NCI-H187 (cell line): ENCODE measurements at regions not wholly inside any gene's neighbourhood (a gene's known extent, or its start where the extent isn't known, plus 50 kb on each side); places are given as distances from the start of the nearest gene placed in this dataset.

Experiments used
- DNase-seq, 2 experiments: peaks; one replicate each; lab custom pipeline; 2025; lab: John Stamatoyannopoulos, UW

DNA sequence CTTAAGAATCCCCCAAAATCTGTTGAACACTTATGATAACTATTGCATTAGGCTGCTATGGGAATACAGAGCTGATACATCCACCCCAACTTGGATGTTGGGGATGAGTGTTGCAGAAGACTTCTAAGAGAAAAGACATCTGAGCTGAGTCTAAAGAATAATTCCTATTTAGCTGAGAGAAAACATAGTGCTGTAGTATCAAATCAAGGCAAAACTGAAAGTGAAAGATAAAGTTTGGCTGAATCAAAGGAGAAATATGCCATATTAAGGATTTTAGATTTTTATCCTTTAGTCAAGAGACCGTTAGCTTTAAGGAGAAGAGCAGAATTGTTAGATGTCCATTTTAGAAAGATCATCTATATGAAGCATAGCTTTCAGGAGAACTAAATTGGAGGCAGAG is 726.9 kb upstream of the PTBP2 start:
- DNase-seq = no peak

DNA sequence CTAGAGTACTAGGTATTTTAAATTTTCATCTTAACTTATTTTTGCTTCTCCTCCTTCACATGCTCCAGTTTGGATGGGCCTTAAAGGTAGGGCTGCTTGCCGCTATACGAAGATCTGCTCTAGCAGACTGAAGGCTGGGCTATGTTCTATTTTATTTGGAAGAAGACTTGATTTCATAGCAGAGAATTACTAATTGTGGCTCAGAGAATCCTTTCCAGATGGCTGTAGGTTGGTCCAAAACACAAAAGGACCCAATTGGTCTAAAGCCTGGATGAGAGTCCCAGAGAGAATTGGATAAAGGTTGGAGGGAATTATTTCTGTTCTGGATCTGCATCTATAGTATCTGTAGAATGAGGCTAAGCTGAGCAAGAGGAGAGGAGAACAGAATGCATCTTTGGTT is 719.4 kb upstream of the PTBP2 start:
- no peak for DNase-seq

DNA sequence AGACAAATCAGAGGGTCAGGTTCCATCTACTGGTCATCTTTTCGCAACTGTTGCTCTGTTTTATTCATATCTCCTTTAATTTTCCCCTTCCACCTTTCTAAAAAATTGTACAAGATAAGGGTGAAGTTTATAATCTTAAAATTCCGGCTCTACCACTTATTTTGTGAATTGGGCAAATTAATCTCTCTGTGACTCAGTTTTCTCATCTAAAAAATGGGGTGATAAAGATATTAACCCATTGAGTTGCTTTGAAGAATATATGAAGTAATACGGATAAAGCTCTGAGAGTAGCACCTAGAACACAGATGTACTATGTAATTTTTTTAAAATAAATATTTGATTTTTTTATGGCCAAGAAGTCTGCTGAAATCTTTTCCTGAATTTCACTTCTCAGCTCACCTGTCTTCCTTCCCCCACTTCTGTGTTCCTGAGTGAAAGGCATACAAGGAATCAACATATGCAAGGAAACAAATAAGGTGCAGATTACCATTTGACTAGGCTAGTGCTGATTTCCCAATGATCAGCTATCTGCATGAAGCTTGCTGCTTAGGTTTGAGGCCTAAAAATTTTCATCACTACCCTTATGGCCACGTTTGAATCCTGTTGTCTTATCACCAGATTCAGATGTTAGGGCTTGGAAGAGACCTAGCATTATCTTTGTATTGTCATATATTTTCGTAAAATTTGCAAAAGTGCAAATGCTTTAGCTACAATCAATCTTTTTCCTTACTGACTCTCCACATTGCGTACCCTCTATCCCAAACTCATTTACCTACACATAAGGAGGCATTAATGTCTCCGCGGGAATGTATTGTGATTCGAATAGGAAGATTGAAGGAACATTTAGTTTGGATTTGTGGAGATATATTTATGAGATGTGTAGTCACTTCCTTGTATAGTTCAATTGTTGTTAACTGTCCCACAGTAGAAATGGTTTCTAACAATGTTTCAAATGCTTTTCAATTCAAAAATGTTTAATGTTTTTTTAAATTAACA is 718.3 kb upstream of the PTBP2 start:
- no peak for DNase-seq

DNA sequence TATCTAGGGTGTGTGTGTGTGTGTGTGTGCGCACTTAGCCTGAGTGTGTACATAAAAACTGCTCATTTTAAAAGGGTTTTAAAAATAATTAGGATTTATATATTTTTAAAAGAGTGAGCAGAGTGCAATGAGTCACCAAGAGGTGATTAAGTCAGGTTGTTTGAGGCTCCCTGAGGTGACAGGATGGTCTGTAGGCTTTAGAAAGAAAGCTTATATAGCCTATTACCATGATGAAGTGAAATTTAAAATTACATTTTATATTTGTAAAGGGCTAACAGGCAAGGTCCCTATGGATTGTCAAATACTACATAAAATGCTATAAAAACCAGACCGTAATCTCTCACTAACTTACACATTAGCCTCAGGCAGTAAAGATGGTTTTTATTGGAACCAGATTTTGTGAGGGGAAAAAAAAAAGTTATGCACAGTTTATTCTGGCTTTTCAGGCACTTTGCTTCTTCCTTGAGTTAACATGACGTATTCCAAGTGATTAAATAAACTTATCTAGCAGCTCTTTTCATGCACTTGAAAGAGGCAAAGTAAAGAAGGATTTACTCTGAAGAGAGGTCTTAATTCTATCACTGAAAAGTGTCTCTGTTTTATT is 711.7 kb upstream of the PTBP2 start:
- DNase-seq = no peak

DNA sequence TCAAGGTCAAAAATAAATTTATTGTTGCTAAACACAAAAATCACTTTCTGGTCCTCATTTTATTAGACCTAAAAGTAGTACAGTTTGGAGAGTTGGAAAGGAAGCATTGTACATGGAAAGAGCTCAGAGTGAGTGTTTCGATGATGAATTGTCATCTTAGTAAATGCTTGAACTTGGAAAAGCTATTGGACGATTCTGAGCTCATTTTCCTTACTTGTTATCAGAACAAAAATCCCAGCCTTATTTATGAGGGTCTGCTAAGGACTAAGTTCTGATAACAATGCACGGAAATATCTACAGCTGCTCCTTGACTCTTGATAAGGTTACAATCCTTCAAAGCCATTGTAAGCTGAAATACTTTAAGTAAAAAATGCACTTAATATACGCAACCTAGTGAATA is 710.0 kb upstream of the PTBP2 start:
- DNase-seq = no peak

DNA sequence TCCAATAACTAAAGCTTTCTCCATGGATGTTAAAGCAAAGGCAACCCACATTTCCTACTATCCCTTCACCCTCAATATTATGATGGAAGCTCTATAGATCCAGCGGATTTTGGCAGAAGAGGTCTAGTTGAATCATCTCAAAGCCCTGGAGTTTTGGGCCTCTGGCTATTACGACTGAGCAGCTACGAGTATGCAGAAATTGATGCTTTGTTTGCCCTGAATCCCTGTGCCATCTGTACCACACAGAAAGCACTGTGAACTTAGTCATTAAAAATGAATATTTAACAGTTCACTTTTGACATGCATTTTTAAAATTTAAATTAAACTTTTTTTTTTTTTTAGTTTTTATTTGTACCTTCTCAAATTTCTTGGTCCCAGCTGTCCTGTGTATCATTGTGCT is 705.4 kb upstream of the PTBP2 start:
- no peak for DNase-seq

DNA sequence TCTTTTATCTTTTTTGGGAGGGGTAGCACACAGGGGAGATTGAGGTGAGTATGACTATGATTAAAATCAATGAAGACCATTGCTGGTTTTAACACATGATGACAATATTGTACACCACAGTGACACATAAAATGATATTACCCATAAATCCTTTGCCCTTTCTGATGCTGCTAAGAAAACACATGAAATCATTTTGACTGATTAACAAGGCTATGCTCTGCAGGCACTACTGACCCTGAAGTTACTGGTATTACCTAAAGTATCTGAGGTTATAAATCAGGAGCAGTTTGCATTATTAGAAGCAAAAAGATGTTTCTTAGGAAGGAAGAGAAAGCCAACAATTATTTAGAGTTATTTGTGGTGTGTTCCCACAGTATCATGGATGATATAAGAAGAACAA is 701.2 kb upstream of the PTBP2 start:
- DNase-seq = no peak

DNA sequence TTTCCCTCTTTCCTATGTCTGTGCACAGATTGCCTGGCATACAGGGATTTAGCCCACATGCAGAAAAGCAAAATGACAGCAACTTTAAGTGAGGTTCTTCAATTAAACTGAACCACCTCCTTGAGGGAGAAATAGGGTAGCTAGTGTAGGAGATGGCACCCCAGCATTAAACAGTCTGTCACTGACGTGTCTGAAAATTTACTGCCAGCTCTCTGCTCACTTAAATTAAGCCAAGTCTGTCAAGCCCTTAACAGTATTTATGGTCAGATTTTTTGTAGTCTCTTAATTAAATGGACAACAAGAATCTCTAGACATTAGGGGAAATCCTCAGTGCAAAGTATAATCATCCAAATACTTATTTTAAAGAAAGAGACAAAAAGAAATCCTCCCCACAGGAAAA is 696.5 kb upstream of the PTBP2 start:
- DNase-seq = no peak

DNA sequence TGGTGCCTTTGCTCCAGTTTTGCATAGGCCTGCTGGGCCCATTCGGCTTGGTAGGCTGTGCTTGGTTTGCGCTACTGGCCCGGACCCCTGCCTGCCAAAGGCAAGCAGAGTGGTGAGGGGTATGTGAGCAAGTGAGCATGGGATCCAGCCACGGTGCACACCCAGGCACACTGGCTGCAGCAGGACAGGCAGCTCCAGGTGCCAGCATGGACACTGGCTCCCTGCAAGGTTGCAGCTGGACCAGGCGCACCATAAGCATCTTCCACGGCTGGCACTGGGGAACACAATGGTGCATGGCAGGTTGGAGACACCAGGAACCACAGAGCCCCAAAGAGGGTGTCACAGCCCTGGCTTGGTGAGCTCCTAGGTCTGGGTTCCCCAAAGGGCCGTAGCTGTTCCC is 693.5 kb upstream of the PTBP2 start:
- no peak for DNase-seq

DNA sequence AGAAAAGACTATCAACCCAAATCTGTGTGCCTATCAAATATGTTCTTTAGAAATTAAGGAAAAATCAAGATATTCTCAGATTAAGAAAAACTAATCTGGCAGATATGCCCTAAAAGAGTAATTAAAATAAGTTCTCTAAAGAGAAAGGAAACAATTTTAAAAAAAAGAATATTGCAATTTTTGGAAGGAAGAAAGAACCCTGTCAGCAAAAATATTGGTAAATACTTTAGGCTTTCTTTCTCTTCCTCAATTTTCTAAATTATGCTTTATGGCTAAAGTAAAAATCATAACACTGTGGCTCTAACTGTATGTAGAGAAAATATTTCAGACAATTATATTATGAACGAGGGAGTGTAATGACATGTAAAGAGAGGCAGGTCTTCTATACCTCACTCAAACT is 691.3 kb upstream of the PTBP2 start:
- no peak for DNase-seq

DNA sequence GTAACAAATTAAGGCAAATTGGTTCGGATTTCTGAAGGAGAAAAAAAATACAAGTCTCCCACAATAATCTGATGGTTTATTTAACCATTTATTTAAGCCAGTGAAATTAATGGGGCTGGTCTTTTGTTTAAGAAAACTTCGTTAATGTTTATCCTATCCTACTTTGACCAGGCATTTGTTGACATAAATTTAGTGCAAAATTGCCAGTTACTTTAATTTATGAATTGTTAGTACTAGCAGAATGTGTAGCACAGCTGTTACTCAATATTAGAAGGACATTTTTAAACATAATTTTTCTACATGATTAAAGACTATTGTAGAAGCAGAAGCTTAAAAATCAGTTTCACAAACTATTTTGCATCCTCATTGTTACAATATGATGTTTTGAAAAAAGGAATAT is 687.6 kb upstream of the PTBP2 start:
- no peak for DNase-seq

DNA sequence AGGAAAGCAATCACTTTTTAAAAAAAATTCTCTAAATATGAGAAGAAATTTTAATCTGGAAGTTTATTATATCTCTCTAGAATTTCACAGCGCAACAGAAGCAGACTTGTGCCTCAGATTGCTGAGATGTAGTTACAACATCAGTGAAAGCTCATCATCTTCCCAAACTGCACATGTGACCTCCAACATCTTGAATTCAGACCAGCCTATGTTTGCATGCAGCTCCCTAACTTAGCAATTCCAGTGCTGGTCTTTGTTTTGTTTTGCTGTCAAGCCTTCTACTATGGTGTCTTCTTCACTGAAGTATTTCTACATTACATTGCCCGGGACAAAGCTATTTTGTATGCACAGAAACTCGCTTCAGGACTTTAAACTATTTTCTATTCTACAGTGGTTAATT is 684.8 kb upstream of the PTBP2 start:
- DNase-seq = no peak

DNA sequence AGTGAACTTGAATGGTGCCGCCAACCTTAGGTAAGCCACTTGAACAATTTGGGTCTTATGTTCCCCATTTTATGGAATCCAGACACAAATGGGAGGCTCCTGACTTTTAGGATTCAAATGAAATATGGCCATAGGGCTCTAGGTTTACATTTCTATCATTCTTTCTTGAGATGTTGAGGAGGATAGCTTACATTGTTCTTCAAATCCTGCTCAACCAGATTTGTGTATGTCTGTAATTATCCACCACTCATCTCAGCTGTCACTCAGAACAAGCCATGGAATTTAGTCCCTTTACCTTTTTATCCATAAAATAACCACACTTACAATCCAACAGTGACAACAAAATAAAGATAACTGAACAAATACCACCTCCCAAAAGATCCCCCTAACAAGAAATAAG is 682.9 kb upstream of the PTBP2 start:
- no peak for DNase-seq

DNA sequence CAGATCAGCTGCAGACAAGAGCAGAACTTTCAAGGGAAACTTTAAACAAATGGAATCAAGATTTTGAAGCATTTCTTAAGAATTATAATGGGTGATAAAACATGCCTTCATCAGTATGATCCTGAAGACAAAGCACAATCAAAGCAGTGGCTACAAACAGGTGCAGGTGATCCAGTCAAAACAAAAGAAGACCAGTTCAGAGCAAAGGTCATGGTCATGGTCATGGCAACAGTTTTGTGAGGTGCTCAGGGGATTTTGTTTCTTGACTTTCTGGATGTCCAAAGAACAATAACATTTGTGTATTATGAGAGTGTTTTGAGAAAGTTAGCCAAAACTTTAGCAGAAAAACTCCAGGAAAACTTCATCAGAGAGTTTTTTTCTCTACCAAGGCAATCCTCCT is 681.7 kb upstream of the PTBP2 start:
- DNase-seq = no peak

DNA sequence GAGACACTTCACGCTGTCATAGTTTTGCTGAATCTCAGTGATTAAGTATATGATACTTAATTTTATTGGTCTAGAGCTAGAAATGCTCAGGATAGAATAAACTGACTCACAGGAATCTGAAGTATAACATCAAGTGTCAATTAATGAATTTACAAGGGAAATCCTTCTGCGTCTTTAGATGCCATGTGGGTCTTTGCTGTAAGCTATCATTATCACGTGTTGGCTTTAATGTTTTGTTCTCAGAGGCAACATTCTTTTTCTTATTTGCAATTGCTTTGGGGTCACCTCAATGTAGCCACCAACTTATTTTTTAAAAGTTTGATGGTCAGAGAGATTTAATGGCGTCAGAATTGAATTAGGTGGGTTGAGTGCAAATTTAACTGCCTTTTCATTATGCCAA is 680.1 kb upstream of the PTBP2 start:
- DNase-seq = no peak

DNA sequence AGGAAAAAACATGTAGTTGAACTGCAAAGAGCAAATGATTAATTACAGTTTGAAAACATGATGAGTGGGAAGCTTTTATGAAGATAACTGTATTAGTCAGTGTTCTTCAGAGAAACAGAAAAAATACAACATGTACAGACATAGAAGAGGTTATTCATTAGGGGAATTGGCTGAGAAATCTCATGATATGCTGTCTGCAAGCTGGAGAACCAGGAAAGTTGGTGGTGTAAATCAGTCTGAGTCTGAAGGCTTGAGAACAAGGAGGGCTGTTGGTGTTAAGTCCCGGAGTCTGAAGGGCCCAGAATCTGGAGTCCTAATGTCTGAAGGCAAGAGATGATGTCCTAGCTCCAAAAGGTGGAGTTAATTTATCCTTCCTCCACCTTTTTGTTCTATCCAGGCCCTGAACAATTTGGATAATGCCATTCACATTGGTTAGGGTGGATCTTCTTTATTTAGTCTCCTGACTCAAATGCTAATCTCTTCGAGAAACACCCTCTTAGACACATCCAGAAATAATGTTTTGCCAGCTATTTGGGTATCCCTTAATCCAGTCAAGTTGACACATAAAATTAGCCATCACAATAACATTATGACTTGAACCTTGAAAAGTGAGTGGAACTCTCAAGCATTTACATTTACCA is 672.9 kb upstream of the PTBP2 start:
- no peak for DNase-seq

DNA sequence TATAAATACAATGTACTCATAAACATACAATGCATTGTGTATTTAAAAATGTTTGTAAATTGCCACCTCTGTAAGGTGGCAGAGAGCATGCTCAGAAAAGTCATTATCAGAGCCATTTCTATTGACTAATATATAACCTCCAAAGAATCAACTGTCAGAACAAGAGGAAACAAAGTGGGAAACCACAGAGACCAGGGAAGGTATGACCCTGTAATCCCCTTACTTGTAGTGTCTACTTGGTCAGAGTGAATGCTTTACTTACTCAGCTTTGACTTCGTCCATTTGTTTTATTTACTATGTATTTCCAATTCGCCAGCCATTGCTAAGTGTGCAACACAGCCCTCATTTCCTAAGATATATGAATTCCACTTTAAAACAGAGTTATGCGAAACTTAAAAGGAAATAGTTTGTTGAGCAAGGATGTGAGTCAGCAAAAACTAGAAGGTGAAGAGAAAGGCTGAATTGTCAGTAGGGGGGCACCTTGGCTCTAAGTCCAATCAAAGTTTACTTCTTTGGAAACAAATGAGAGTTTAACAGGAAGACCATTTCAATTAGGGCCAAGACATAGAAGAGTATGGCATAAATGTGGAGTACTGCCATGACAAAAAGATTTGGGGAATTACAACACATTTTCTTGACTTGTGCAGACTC is 671.7 kb upstream of the PTBP2 start:
- DNase-seq = no peak

DNA sequence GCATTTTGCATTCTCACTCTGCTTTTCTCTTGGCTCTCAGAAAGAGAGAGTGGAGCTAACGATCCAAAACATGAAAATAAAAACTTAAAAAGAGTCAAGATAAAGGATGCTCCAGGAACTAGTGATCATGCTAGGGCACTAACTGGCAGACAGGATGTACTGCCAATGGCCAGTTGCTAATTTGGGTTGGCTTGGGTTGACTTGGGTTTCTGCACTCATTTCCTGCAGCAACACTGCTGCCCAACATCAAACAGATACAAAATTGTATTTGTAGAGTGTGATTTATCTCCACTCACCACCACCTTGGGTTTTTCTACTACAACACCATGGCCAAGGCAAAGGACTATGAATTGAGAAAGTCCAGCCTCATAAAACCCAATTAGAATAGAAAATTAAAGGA is 662.3 kb upstream of the PTBP2 start:
- DNase-seq = no peak

DNA sequence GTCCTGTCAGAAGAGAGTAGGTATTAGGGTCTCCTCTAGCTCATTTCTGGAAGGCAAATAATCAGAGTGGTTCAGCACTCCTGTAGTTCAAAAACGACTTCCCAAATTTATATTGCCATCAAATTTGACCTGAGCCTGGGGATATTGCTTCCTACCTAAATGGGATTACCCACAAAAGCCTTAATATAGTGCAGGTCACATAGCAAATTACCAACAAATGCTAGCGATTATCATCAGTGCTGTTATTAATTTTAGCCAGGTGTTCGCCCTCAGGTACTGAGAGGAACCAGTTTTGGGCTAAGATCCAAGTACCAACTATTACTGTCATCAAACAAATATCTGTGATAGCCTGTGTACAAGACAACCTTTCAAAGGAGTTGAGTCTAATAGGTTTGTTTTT is 661.8 kb upstream of the PTBP2 start:
- DNase-seq = no peak

DNA sequence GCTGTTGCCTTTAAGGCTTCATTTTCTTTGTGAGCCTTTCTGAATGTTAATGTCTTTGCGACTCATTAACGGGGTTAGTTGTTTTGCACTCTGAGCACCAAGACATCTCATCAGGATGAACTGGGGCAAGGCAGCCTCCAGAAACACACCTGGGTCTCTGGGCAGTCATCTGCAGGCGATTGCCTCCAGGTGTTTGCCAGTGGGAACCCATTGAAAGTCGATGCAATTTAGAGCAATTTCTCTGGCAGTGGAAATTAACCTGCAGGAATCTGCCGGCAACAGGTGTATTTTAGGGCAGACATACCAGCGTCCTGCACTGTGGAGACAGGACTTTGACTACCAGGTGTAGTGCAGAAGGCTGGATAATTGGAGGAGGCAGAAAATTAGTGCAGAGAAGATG is 661.0 kb upstream of the PTBP2 start:
- no peak for DNase-seq

DNA sequence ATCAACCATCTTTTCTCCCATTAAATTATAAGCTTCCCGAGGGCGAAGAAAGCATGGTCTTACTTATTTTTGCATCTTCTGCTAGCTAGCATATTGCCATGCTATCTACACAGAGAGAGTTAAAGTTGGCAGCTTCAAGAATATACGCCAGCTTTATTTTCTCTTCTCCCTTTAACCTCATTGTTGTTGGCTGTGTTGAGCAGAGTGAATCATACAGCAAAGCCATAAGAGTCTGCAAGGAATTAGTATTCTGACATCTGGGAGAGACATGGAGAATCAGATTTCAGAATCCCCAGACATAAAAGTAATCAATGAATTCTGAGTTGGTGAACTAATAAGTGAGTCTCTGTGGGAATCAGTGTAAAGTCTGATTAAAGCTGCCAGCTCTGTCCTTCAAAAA is 649.6 kb upstream of the PTBP2 start:
- DNase-seq = no peak

DNA sequence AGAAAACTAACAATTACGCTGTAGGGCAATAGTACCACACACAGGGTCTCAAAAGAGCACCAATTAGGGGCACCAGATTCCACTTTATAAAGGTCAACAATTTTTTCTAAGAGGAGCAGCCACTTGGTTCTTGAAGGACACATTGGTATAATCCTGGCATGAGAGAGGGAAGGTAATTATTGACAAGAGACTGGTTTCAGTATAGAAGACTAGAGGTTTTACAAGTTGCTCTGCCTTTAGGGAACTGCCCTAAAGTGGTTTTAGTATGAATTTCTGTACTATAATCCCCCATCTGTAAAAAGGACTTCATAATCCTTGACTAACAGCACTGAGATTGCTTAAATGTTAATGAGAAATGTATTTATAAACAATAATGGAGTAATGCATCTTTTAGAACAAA is 648.5 kb upstream of the PTBP2 start:
- no peak for DNase-seq

DNA sequence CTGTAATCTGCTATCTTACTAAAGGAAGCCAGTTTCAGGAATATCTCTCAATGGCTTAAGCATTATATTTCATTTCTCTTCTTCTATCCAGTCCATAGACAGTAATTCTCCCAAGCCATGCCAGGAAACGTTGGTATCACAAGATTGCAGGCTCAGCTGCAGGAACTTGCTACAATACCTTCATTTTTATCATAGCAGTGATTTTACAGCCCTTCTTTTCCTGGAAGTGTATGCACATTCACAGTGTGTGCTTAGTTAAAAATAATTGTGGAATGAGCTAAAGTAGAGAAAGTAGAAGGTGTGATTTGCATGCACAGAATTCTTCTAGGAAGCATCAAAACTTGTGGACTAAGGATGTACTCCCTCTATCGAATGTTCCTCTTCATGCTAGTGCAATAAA is 647.2 kb upstream of the PTBP2 start:
- DNase-seq = no peak
